Epithelial cell of esophagus (primary cell): ENCODE measurements at regions not wholly inside any gene's neighbourhood (a gene's known extent, or its start where the extent isn't known, plus 50 kb on each side); places are given as distances from the start of the nearest gene placed in this dataset.

ENCODE experiments used
- DNase-seq: peaks from one replicate; pipeline ENCODE4 v3.0.0; 2010; ENCODE audit warnings: low read depth
- H3K4me3 ChIP-seq: 2 replicates; pipeline ENCODE4 v1.5.1; 2011; ENCODE audit warnings: mild to moderate bottlenecking, low read length, control low read depth
- CTCF ChIP-seq: IDR thresholded peaks from 2 replicates; pipeline ENCODE4 v1.5.1; 2011; ENCODE audit warnings: low read depth, mild to moderate bottlenecking, low read length, control low read depth, inconsistent platforms; ENCODE audit not compliant: insufficient read depth; ENCODE audit errors: missing control alignments

GRCh38 chr3:152713989-152714388 lies 120.9 kb upstream of the P2RY1 start:
- TF ChIP-seq CTCF = peak; percentile 24
- no peak overlapping the region for H3K4me3 ChIP-seq
- no peak for DNase-seq

- no peak for TF ChIP-seq CTCF
- no peak overlapping the region for H3K4me3 ChIP-seq
- DNase-seq = no peak
Observed at GRCh38 chr3:152714507-152714906, 120.4 kb upstream of the P2RY1 start.

GRCh38 chr3:152717252-152717651 lies 117.7 kb upstream of the P2RY1 start:
- H3K4me3 ChIP-seq = no peak overlapping the region
- peak; percentile 86 for DNase-seq
- no peak for TF ChIP-seq CTCF

- no peak overlapping the region for H3K4me3 ChIP-seq
- peak; percentile 82 for DNase-seq
- TF ChIP-seq CTCF = no peak
Observed at GRCh38 chr3:152718810-152719209, 116.1 kb upstream of the P2RY1 start.

GRCh38 chr3:152719264-152719663 lies 115.7 kb upstream of the P2RY1 start:
- no peak for TF ChIP-seq CTCF
- H3K4me3 ChIP-seq = no peak overlapping the region
- DNase-seq = peak; percentile 86

- no peak for TF ChIP-seq CTCF
Observed at GRCh38 chr3:152720951-152721718, 113.8 kb upstream of the P2RY1 start.

GRCh38 chr3:152724270-152724669 lies 110.7 kb upstream of the P2RY1 start:
- TF ChIP-seq CTCF = no peak
- H3K4me3 ChIP-seq = no peak overlapping the region
- DNase-seq = no peak

More at GRCh38 chr3:152720951-152721718, 113.8 kb upstream of the P2RY1 start:
- no peak for DNase-seq
- no peak overlapping the region for H3K4me3 ChIP-seq
